Suprapubic skin (tissue), 4 donors: ENCODE measurements at regions not wholly inside any gene's neighbourhood (a gene's known extent, or its start where the extent isn't known, plus 50 kb on each side); places are given as distances from the start of the nearest gene placed in this dataset.

Experiments
- DNase-seq, 2 donors: peaks; one replicate each; pipeline ENCODE4 v3.0.0-alpha.2; 2019; ENCODE audit warnings: low spot score in 2 of 2
- H3K27ac ChIP-seq: fragments of 200-600 bp; sonication (generic); one replicate; pipeline ENCODE4 v1.5.1; 2019
- H3K27me3 ChIP-seq: fragments of 200-600 bp; sonication (generic); one replicate; pipeline ENCODE4 v1.5.1; 2019
- H3K36me3 ChIP-seq: fragments of 200-600 bp; sonication (generic); one replicate; pipeline ENCODE4 v1.5.1; 2019
- H3K4me1 ChIP-seq: fragments of 200-600 bp; sonication (generic); one replicate; pipeline ENCODE4 v1.5.1; 2019
- H3K4me3 ChIP-seq: fragments of 200-600 bp; sonication (generic); one replicate; pipeline ENCODE4 v1.5.1; 2019; ENCODE audit warnings: mild to moderate bottlenecking
- H3K9me3 ChIP-seq: fragments of 200-600 bp; sonication (generic); one replicate; pipeline ENCODE4 v1.5.1; 2019
- CTCF ChIP-seq, 2 donors: fragments of 200-600 bp in 1 of 2; fragments of 450-650 bp in 1 of 2; sonication (generic) in 1 of 2; IDR thresholded peaks; one replicate each; pipeline ENCODE4 v1.5.1; 2016 to 2019; ENCODE audit warnings: antibody characterized with exemption in 2 of 2, mild to moderate bottlenecking in 1 of 2, moderate library complexity in 1 of 2
- EP300 ChIP-seq: sonication (generic); formaldehyde crosslinking; IDR thresholded peaks from one replicate; pipeline ENCODE4 v1.6.1; 2017; ENCODE audit warnings: antibody characterized with exemption
- POLR2A ChIP-seq, 2 donors: fragments of 450-650 bp; IDR thresholded peaks; one replicate each; pipeline ENCODE4 v1.6.1; 2017; ENCODE audit warnings: antibody characterized with exemption in 2 of 2, mild to moderate bottlenecking in 2 of 2, moderate library complexity in 2 of 2
- POLR2AphosphoS5 ChIP-seq, 3 donors: sonication (generic); formaldehyde crosslinking; IDR thresholded peaks; one replicate each; pipeline ENCODE4 v1.6.1; 2017; ENCODE audit warnings: antibody characterized with exemption in 3 of 3
- WGBS: methylation state at CpG from one replicate; pipeline ENCODE4 v1.1.5; 2018; 5-methylcytosine and 5-hydroxymethylcytosine counted together

GRCh38 chr2:156897548-156897947 lies 360.0 kb upstream of the GALNT5 start:
- H3K4me3 ChIP-seq = no peak overlapping the region
- TF ChIP-seq POLR2A (IDR thresholded peaks at IDR 0.05) (no peak), EP300 (no peak), POLR2AphosphoS5 (IDR thresholded peaks at IDR 0.05) (no peak), CTCF (IDR thresholded peaks at IDR 0.05) (no peak)
- H3K27ac ChIP-seq = no peak overlapping the region
- DNase-seq = no peak
- H3K27me3 ChIP-seq = no peaks in the 10 kb centered on the region
- H3K36me3 ChIP-seq = no peaks in the 10 kb centered on the region
- no peaks in the 10 kb centered on the region for H3K9me3 ChIP-seq
- peaks cover 1% of the 10 kb centered on the region for H3K4me1 ChIP-seq

GRCh38 chr2:156901373-156902031 lies 356.0 kb upstream of the GALNT5 start:
- H3K36me3 ChIP-seq = no peaks in the 10 kb centered on the region
- no peak for DNase-seq
- 72% methylated on average over 4 of the region's 4 CpGs for WGBS
- no peak overlapping the region for H3K27ac ChIP-seq
- H3K4me3 ChIP-seq = no peak overlapping the region
- H3K27me3 ChIP-seq = no peaks in the 10 kb centered on the region
- no peak for TF ChIP-seq POLR2A (IDR thresholded peaks at IDR 0.05)
- no peak for TF ChIP-seq EP300
- no peak for TF ChIP-seq CTCF (IDR thresholded peaks at IDR 0.05)
- no peak for TF ChIP-seq POLR2AphosphoS5 (IDR thresholded peaks at IDR 0.05)
- no peaks in the 10 kb centered on the region for H3K9me3 ChIP-seq
- no peaks in the 10 kb centered on the region for H3K4me1 ChIP-seq

GRCh38 chr2:156903335-156903734 lies 354.2 kb upstream of the GALNT5 start:
- Histone ChIP-seq H3K9me3 (no peaks in the 10 kb centered on the region), H3K27me3 (no peaks in the 10 kb centered on the region), H3K4me1 (no peaks in the 10 kb centered on the region), H3K36me3 (no peaks in the 10 kb centered on the region), H3K27ac (no peak overlapping the region), H3K4me3 (no peak overlapping the region)
- DNase-seq = no peak
- TF ChIP-seq POLR2AphosphoS5 (IDR thresholded peaks at IDR 0.05) = no peak
- no peak for TF ChIP-seq EP300
- no peak for TF ChIP-seq CTCF (IDR thresholded peaks at IDR 0.05)
- TF ChIP-seq POLR2A (IDR thresholded peaks at IDR 0.05) = no peak

- Histone ChIP-seq H3K27ac (no peak overlapping the region), H3K4me1 (no peaks in the 10 kb centered on the region), H3K9me3 (no peaks in the 10 kb centered on the region), H3K4me3 (no peak overlapping the region), H3K36me3 (no peaks in the 10 kb centered on the region), H3K27me3 (no peaks in the 10 kb centered on the region)
- TF ChIP-seq EP300 = no peak
- no peak for TF ChIP-seq CTCF (IDR thresholded peaks at IDR 0.05)
- no peak for TF ChIP-seq POLR2AphosphoS5 (IDR thresholded peaks at IDR 0.05)
- TF ChIP-seq POLR2A (IDR thresholded peaks at IDR 0.05) = no peak
- WGBS = 58% methylated on average over 3 of the region's 3 CpGs
- DNase-seq = no peak
Observed at GRCh38 chr2:156907806-156908205, 349.7 kb upstream of the GALNT5 start.

GRCh38 chr2:156908825-156909224 lies 348.7 kb upstream of the GALNT5 start:
- H3K9me3 ChIP-seq = no peaks in the 10 kb centered on the region
- TF ChIP-seq EP300 (no peak), CTCF (IDR thresholded peaks at IDR 0.05) (no peak), POLR2AphosphoS5 (IDR thresholded peaks at IDR 0.05) (no peak), POLR2A (IDR thresholded peaks at IDR 0.05) (no peak)
- no peak overlapping the region for H3K4me3 ChIP-seq
- WGBS = 40% methylated on average over 1 of the region's 1 CpG
- DNase-seq = no peak
- no peaks in the 10 kb centered on the region for H3K4me1 ChIP-seq
- no peak overlapping the region for H3K27ac ChIP-seq
- H3K36me3 ChIP-seq = no peaks in the 10 kb centered on the region
- H3K27me3 ChIP-seq = no peaks in the 10 kb centered on the region
